ENCODE measurements at regions not wholly inside any gene's neighbourhood (a gene's known extent, or its start where the extent isn't known, plus 50 kb on each side); places are given as distances from the start of the nearest gene placed in this dataset.

- H3K27me3 ChIP-seq (ENCODE audit: insufficient read depth in 3 of 3, low read length in 2 of 3) = no peaks in the 10 kb centered on the region
- no peaks in the 10 kb centered on the region for H3K4me1 ChIP-seq
- no peak overlapping the region for H3K27ac ChIP-seq
- no peak for TF ChIP-seq CTCF (IDR thresholded peaks at IDR 0.05)
- no peaks in the 10 kb centered on the region for H3K36me3 ChIP-seq (ENCODE audit: insufficient read depth in 1 of 2, low read depth in 1 of 2)
- no peak overlapping the region for H3K4me3 ChIP-seq
- WGBS, 3 donors = 59 to 75% (median 68%) methylated on average over 4 of the region's 4 CpGs
- DNase-seq (no peak), ATAC-seq (no peak)
- intact Hi-C loops (cut with DNase I) = loop anchor here in 1 of 2 donors (5.0 kb wide), 1 partner anchor 904 kb away; no protein-coding TSS in a partner anchor
- no peaks in the 10 kb centered on the region for H3K9me3 ChIP-seq
These were observed 78.8 kb upstream of the FAT4 start for GRCh38 chr4:125235971-125236370.

GRCh38 chr4:125231661-125232060 lies 83.1 kb upstream of the FAT4 start:
- Histone ChIP-seq H3K9me3 (no peaks in the 10 kb centered on the region), H3K27ac (no peak overlapping the region), H3K4me1 (no peaks in the 10 kb centered on the region), H3K27me3 (ENCODE audit: insufficient read depth in 3 of 3, low read length in 2 of 3) (no peaks in the 10 kb centered on the region), H3K36me3 (ENCODE audit: insufficient read depth in 1 of 2, low read depth in 1 of 2) (no peaks in the 10 kb centered on the region), H3K4me3 (no peak overlapping the region)
- ATAC-seq = no peak
- no peak for TF ChIP-seq CTCF (IDR thresholded peaks at IDR 0.05)
- intact Hi-C loops (cut with DNase I) = no loop called here
- DNase-seq = no peak
- 91 to 92% (median 91%) methylated on average over 1 of the region's 1 CpG for WGBS, 3 donors

- no peaks in the 10 kb centered on the region for H3K27me3 ChIP-seq (ENCODE audit: insufficient read depth in 3 of 3, low read length in 2 of 3)
- no peak for TF ChIP-seq CTCF (IDR thresholded peaks at IDR 0.05)
- H3K9me3 ChIP-seq = no peaks in the 10 kb centered on the region
- no peak overlapping the region for H3K4me3 ChIP-seq
- 97 to 99% (median 98%) methylated on average over 34 to 35 of the region's 35 CpGs for WGBS, 3 donors
- no peaks in the 10 kb centered on the region for H3K4me1 ChIP-seq
- H3K36me3 ChIP-seq (ENCODE audit: insufficient read depth in 1 of 2, low read depth in 1 of 2) = no peaks in the 10 kb centered on the region
- H3K27ac ChIP-seq = no peak overlapping the region
- no peak for DNase-seq
- ATAC-seq = no peak
- intact Hi-C loops (cut with DNase I) = no loop called here
These were observed 85.1 kb upstream of the FAT4 start for GRCh38 chr4:125229596-125230058.

- Histone ChIP-seq H3K27me3 (ENCODE audit: insufficient read depth in 3 of 3, low read length in 2 of 3) (no peaks in the 10 kb centered on the region), H3K4me3 (no peak overlapping the region), H3K9me3 (no peaks in the 10 kb centered on the region), H3K36me3 (ENCODE audit: insufficient read depth in 1 of 2, low read depth in 1 of 2) (no peaks in the 10 kb centered on the region), H3K27ac (no peak overlapping the region), H3K4me1 (no peaks in the 10 kb centered on the region)
- intact Hi-C loops (cut with DNase I) = no loop called here
- no peak for TF ChIP-seq CTCF (IDR thresholded peaks at IDR 0.05)
- DNase-seq (no peak), ATAC-seq (no peak)
- 91 to 98% (median 98%) methylated on average over 2 of the region's 2 CpGs for WGBS, 3 donors
These were observed 88.9 kb upstream of the FAT4 start for GRCh38 chr4:125225806-125226205.

- ATAC-seq = no peak
- 80 to 89% (median 89%) methylated on average over 1 of the region's 1 CpG for WGBS, 3 donors
- H3K36me3 ChIP-seq (ENCODE audit: insufficient read depth in 1 of 2, low read depth in 1 of 2) = no peaks in the 10 kb centered on the region
- TF ChIP-seq CTCF (IDR thresholded peaks at IDR 0.05) = no peak
- H3K27me3 ChIP-seq (ENCODE audit: insufficient read depth in 3 of 3, low read length in 2 of 3) = no peaks in the 10 kb centered on the region
- no peak overlapping the region for H3K4me3 ChIP-seq
- no peaks in the 10 kb centered on the region for H3K4me1 ChIP-seq
- intact Hi-C loops (cut with DNase I) = no loop called here
- no peak overlapping the region for H3K27ac ChIP-seq
- DNase-seq = no peak
- H3K9me3 ChIP-seq = no peaks in the 10 kb centered on the region
These were observed 114.2 kb upstream of the FAT4 start for GRCh38 chr4:125200556-125200955.

All from psoas muscle (tissue), 7 donors.